Ascending aorta (tissue), 2 donors: ENCODE measurements at regions not wholly inside any gene's neighbourhood (a gene's known extent, or its start where the extent isn't known, plus 50 kb on each side); places are given as distances from the start of the nearest gene placed in this dataset.

Source experiments
- DNase-seq, 2 donors: peaks; one replicate each; pipeline ENCODE4 v3.0.0-alpha.2; 2019; ENCODE audit warnings: low spot score in 2 of 2
- H3K27ac ChIP-seq, 2 donors: fragments of 200-600 bp; sonication (generic); one replicate each; pipeline ENCODE4 v1.5.1; 2016 to 2017; ENCODE audit warnings: mild to moderate bottlenecking in 1 of 2
- H3K27me3 ChIP-seq: fragments of 200-600 bp; sonication (generic); one replicate; pipeline ENCODE4 v1.5.1; 2017
- H3K36me3 ChIP-seq, 2 donors: fragments of 200-600 bp; sonication (generic); one replicate each; pipeline ENCODE4 v1.5.1; 2016
- H3K4me1 ChIP-seq, 2 donors: fragments of 200-600 bp; sonication (generic); one replicate each; pipeline ENCODE4 v1.5.1; 2016 to 2017; ENCODE audit warnings: mild to moderate bottlenecking in 1 of 2
- H3K4me3 ChIP-seq, 2 donors: fragments of 200-600 bp; sonication (generic); one replicate each; pipeline ENCODE4 v1.5.1; 2016 to 2017; ENCODE audit warnings: mild to moderate bottlenecking in 1 of 2
- H3K9me3 ChIP-seq, 2 donors: fragments of 200-600 bp; sonication (generic); one replicate each; pipeline ENCODE4 v1.5.1; 2016
- CTCF ChIP-seq, 3 experiments: fragments of 200-600 bp in 2 of 3; fragments of 450-650 bp in 1 of 3; sonication (generic) in 2 of 3; IDR thresholded peaks; one replicate each; pipeline ENCODE4 v1.5.1; 2016 to 2019; ENCODE audit warnings: antibody characterized with exemption in 3 of 3, mild to moderate bottlenecking in 1 of 3, moderate library complexity in 1 of 3
- intact Hi-C: fragments of 100-400 bp; cut with DNase I; formaldehyde crosslinking; loops from one replicate; pipeline ENCODE4 v1.15.1; 2023

- H3K36me3 ChIP-seq: no peaks in the 10 kb centered on the region
- H3K9me3 ChIP-seq: no peaks in the 10 kb centered on the region
- no peaks in the 10 kb centered on the region for H3K4me1 ChIP-seq
- no peak for TF ChIP-seq CTCF (IDR thresholded peaks at IDR 0.05)
- DNase-seq: no peak
- H3K27me3 ChIP-seq: no peaks in the 10 kb centered on the region
- no peak overlapping the region for H3K4me3 ChIP-seq
- intact Hi-C loops: no loop called here
- H3K27ac ChIP-seq: no peak overlapping the region
Observed at GRCh38 chr1:81446000-81446669, 354.6 kb upstream of the ADGRL2 start.

- H3K27ac ChIP-seq: no peak overlapping the region
- H3K4me3 ChIP-seq: no peak overlapping the region
- no peak for TF ChIP-seq CTCF (IDR thresholded peaks at IDR 0.05)
- intact Hi-C loops: no loop called here
- DNase-seq: no peak
- H3K36me3 ChIP-seq: no peaks in the 10 kb centered on the region
- H3K4me1 ChIP-seq: no peaks in the 10 kb centered on the region
- no peaks in the 10 kb centered on the region for H3K27me3 ChIP-seq
- no peaks in the 10 kb centered on the region for H3K9me3 ChIP-seq
Observed at GRCh38 chr1:81443288-81443687, 357.4 kb upstream of the ADGRL2 start.

GRCh38 chr1:81439046-81439823 is 361.5 kb upstream of the ADGRL2 start:
- no peak overlapping the region for H3K27ac ChIP-seq
- H3K9me3 ChIP-seq: no peaks in the 10 kb centered on the region
- no peaks in the 10 kb centered on the region for H3K27me3 ChIP-seq
- peaks cover 0 to 10% of the 10 kb centered on the region in 2 donors for H3K4me1 ChIP-seq
- no peak for DNase-seq
- H3K36me3 ChIP-seq: no peaks in the 10 kb centered on the region
- intact Hi-C loops: no loop called here
- no peak overlapping the region for H3K4me3 ChIP-seq
- no peak for TF ChIP-seq CTCF (IDR thresholded peaks at IDR 0.05)

- H3K4me1 ChIP-seq: peaks cover 0 to 10% of the 10 kb centered on the region in 2 donors
- DNase-seq: no peak
- intact Hi-C loops: no loop called here
Observed at GRCh38 chr1:81437649-81438048, 363.1 kb upstream of the ADGRL2 start.

GRCh38 chr1:81437213-81437612 is 363.5 kb upstream of the ADGRL2 start:
- peaks cover 0 to 10% of the 10 kb centered on the region in 2 donors for H3K4me1 ChIP-seq
- H3K27me3 ChIP-seq: no peaks in the 10 kb centered on the region
- no peak for DNase-seq
- TF ChIP-seq CTCF (IDR thresholded peaks at IDR 0.05): no peak
- intact Hi-C loops: no loop called here
- H3K9me3 ChIP-seq: no peaks in the 10 kb centered on the region
- no peak overlapping the region for H3K27ac ChIP-seq
- H3K4me3 ChIP-seq: no peak overlapping the region
- no peaks in the 10 kb centered on the region for H3K36me3 ChIP-seq

More at GRCh38 chr1:81437649-81438048, 363.1 kb upstream of the ADGRL2 start:
- Histone ChIP-seq H3K27me3 (no peaks in the 10 kb centered on the region), H3K36me3 (no peaks in the 10 kb centered on the region), H3K4me3 (no peak overlapping the region), H3K27ac (no peak overlapping the region), H3K9me3 (no peaks in the 10 kb centered on the region)
- TF ChIP-seq CTCF (IDR thresholded peaks at IDR 0.05): no peak
